ENCODE measurements at regions not wholly inside any gene's neighbourhood (a gene's known extent, or its start where the extent isn't known, plus 50 kb on each side); places are given as distances from the start of the nearest gene placed in this dataset.

GRCh38 chr15:62756326-62756994, 286.1 kb upstream of the TPM1 start:
- Histone ChIP-seq H3K9me3 (ENCODE audit: control insufficient read depth in 4 of 4, low read length in 3 of 4) (no peaks in the 10 kb centered on the region), H3K9ac (ENCODE audit: low read depth in 1 of 2, low read length in 2 of 2) (no peak overlapping the region), H3K27me3 (ENCODE audit: control insufficient read depth in 4 of 4, insufficient read depth in 4 of 4, low read length in 3 of 4) (no peaks in the 10 kb centered on the region), H3K4me1 (ENCODE audit: control insufficient read depth in 4 of 4, insufficient read depth in 4 of 4, low read length in 3 of 4) (peaks cover 0 to 16% (median 10%) of the 10 kb centered on the region in 4 donors), H3K4me3 (ENCODE audit: low read depth in 1 of 3, low read length in 3 of 3) (no peak overlapping the region), H3K27ac (ENCODE audit: low read depth in 1 of 2, low read length in 2 of 2) (no peak overlapping the region), H3K36me3 (ENCODE audit: control insufficient read depth in 4 of 4, insufficient read depth in 3 of 4, low read depth in 1 of 4, low read length in 3 of 4) (no peaks in the 10 kb centered on the region)
- WGBS = 95% methylated on average over 6 of the region's 6 CpGs
- DNase-seq (ENCODE audit: low spot score) = no peak
- no peak for TF ChIP-seq EGR1 (IDR thresholded peaks at IDR 0.05; ENCODE audit: low read depth in 2 of 2)
- no peak for TF ChIP-seq RAD21 (IDR thresholded peaks at IDR 0.05)
- no peak for TF ChIP-seq JUND (IDR thresholded peaks at IDR 0.05)
- no peak for TF ChIP-seq CTCF (IDR thresholded peaks at IDR 0.05; ENCODE audit: low read depth, low read length, missing input control)
- no peak for TF ChIP-seq TAF1 (conservative IDR thresholded peaks at IDR 0.05)
- no peak for TF ChIP-seq NR2F2 (IDR thresholded peaks at IDR 0.05)
- no peak for TF ChIP-seq GABPA (IDR thresholded peaks at IDR 0.05 in 1 of 2, conservative IDR thresholded peaks at IDR 0.05 in 1 of 2)
- TF ChIP-seq FOXA1 (IDR thresholded peaks at IDR 0.05) = no peak

- DNase-seq (ENCODE audit: low spot score) = no peak
- WGBS = 98% methylated on average over 1 of the region's 1 CpG
- Histone ChIP-seq H3K27ac (ENCODE audit: low read depth in 1 of 2, low read length in 2 of 2) (no peak overlapping the region), H3K27me3 (ENCODE audit: control insufficient read depth in 4 of 4, insufficient read depth in 4 of 4, low read length in 3 of 4) (no peaks in the 10 kb centered on the region), H3K9ac (ENCODE audit: low read depth in 1 of 2, low read length in 2 of 2) (no peak overlapping the region), H3K4me1 (ENCODE audit: control insufficient read depth in 4 of 4, insufficient read depth in 4 of 4, low read length in 3 of 4) (peaks cover 0 to 16% (median 10%) of the 10 kb centered on the region in 4 donors), H3K4me3 (ENCODE audit: low read depth in 1 of 3, low read length in 3 of 3) (no peak overlapping the region), H3K9me3 (ENCODE audit: control insufficient read depth in 4 of 4, low read length in 3 of 4) (no peaks in the 10 kb centered on the region), H3K36me3 (ENCODE audit: control insufficient read depth in 4 of 4, insufficient read depth in 3 of 4, low read depth in 1 of 4, low read length in 3 of 4) (no peaks in the 10 kb centered on the region)
- TF ChIP-seq TAF1 (conservative IDR thresholded peaks at IDR 0.05) = no peak
- no peak for TF ChIP-seq NR2F2 (IDR thresholded peaks at IDR 0.05)
- TF ChIP-seq YY1 (IDR thresholded peaks at IDR 0.05) = no peak
- no peak for TF ChIP-seq ZBTB33 (IDR thresholded peaks at IDR 0.05)
- no peak for TF ChIP-seq FOXA1 (IDR thresholded peaks at IDR 0.05)
- no peak for TF ChIP-seq GABPA (IDR thresholded peaks at IDR 0.05 in 1 of 2, conservative IDR thresholded peaks at IDR 0.05 in 1 of 2)
These were observed 285.6 kb upstream of the TPM1 start for GRCh38 chr15:62756995-62757360.

GRCh38 chr15:62757535-62757934, 285.0 kb upstream of the TPM1 start:
- no peak overlapping the region for H3K4me3 ChIP-seq (ENCODE audit: low read depth in 1 of 3, low read length in 3 of 3)
- no peak overlapping the region for H3K27ac ChIP-seq (ENCODE audit: low read depth in 1 of 2, low read length in 2 of 2)
- H3K36me3 ChIP-seq (ENCODE audit: control insufficient read depth in 4 of 4, insufficient read depth in 3 of 4, low read depth in 1 of 4, low read length in 3 of 4) = no peaks in the 10 kb centered on the region
- no peaks in the 10 kb centered on the region for H3K9me3 ChIP-seq (ENCODE audit: control insufficient read depth in 4 of 4, low read length in 3 of 4)
- 91% methylated on average over 10 of the region's 10 CpGs for WGBS
- H3K27me3 ChIP-seq (ENCODE audit: control insufficient read depth in 4 of 4, insufficient read depth in 4 of 4, low read length in 3 of 4) = no peaks in the 10 kb centered on the region
- DNase-seq (ENCODE audit: low spot score) = no peak
- peaks cover 0 to 16% (median 10%) of the 10 kb centered on the region in 4 donors for H3K4me1 ChIP-seq (ENCODE audit: control insufficient read depth in 4 of 4, insufficient read depth in 4 of 4, low read length in 3 of 4)
- H3K9ac ChIP-seq (ENCODE audit: low read depth in 1 of 2, low read length in 2 of 2) = no peak overlapping the region
- TF ChIP-seq RXRA (IDR thresholded peaks at IDR 0.05) = no peak
- TF ChIP-seq TAF1 (conservative IDR thresholded peaks at IDR 0.05) = no peak
- no peak for TF ChIP-seq REST (IDR thresholded peaks at IDR 0.05)
- TF ChIP-seq MAX (IDR thresholded peaks at IDR 0.05) = no peak
- no peak for TF ChIP-seq RAD21 (IDR thresholded peaks at IDR 0.05)
- no peak for TF ChIP-seq ZBTB33 (IDR thresholded peaks at IDR 0.05)
- no peak for TF ChIP-seq FOXA1 (IDR thresholded peaks at IDR 0.05)
- TF ChIP-seq ATF3 (IDR thresholded peaks at IDR 0.05) = no peak
- TF ChIP-seq GABPA (IDR thresholded peaks at IDR 0.05 in 1 of 2, conservative IDR thresholded peaks at IDR 0.05 in 1 of 2) = no peak
- no peak for TF ChIP-seq SP1 (IDR thresholded peaks at IDR 0.05)

All from liver (tissue), 8 donors.